NCI-H510A treated with DMSO at 0.1 percent for 48 hours (cell line): ENCODE measurements at regions not wholly inside any gene's neighbourhood (a gene's known extent, or its start where the extent isn't known, plus 50 kb on each side); places are given as distances from the start of the nearest gene placed in this dataset.

Experiments
- DNase-seq: peaks from one replicate; lab custom pipeline; 2025; lab: John Stamatoyannopoulos, UW

GRCh38 chr9:99399474-99399873, 177.4 kb downstream of the SEC61B start:
- DNase-seq = no peak

- no peak for DNase-seq
These were observed 178.2 kb downstream of the SEC61B start for GRCh38 chr9:99400184-99400731.

DNA sequence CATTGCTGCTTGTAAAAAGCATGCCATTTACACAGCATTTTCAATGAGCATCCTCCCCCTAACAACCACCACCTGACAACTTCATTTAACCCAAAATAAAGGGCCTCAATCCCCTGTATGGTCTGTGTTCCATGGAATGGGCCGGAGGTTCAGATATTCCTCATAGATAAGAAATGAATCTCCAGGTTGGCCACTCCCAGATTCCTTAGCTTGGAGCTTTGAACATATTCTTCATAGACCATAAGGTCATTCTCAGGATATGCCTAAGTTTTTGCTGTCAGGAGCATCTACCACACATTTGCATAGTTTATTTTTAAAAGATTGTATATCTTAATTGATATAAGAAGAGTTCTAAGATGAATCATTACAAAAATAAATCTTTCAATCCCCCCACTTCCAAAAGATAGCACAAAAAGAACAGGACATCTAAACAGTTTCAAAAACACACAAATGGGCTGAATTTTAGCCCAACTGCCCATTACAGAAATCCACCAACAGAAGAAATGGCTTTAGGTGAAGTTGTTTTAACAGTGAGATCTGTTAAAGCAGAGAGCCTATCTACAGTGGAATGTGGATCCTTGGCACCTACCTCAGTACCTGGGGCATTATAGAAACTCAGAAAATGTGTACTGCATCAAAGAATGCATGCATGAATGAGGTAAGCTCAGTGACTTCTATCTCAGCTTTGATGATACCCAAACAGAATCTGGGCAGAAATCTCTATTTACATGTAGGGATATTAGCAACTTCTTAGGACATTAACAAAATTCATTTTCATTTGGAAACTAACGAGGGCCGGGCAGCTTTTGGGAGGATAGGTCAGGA, 179.8 kb downstream of the SEC61B start:
- DNase-seq = no peak

GRCh38 chr9:99403371-99403770, 181.3 kb downstream of the SEC61B start:
- DNase-seq = no peak

GRCh38 chr9:99405359-99405758, 183.3 kb downstream of the SEC61B start:
- DNase-seq = no peak

- no peak for DNase-seq
These were observed 184.9 kb downstream of the SEC61B start for GRCh38 chr9:99406939-99407338.

DNA sequence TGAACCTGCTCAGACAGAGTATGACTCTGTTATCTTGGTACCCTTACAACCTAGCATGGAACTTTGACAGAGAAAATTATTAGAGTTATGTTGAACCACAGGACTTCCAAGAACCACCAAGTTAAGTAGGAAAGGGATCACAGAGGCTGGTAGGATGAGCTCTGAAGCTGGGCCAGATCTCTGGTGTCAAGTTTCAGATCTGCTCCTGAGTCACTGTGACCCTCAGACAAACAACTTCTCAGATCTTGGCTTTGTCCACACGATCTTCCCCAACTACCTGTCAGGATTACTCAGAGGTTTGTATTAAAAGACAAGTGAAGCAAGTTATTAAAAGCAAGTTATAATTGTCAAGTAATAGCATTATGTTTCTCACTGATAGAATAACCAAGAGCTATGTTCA, 189.0 kb downstream of the SEC61B start:
- DNase-seq = no peak

DNA sequence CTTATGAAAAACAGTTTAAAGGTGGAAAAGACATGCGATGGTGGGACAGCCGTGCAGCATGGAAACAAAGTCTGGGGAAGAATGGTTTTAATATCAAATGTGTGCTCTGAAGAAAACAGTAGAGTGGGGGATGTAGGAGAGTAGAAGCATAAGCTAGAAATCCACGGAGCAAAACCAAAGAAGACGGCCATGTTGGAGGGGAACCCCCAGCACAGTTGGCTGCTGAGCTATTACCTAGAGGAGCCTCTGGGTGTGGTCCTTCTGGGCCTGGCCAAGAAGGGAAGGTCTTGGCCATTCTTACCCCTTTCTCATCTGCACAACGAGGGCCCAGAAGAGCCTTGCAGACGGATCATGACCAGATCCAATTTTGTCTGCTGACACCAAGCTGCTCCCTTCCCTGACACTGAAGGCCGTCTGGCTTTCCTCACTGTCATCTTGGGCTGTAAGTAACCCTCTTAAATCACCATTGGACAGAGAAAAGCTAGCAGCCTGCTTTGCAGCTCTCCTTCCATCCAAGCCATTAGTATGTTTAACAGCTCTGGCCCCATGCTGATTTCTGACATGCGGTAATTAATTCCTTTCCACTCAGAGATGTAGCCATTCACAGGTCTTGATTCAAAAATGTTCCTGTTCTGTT, 189.5 kb downstream of the SEC61B start:
- no peak for DNase-seq

GRCh38 chr9:99412606-99413005, 190.5 kb downstream of the SEC61B start:
- no peak for DNase-seq

DNA sequence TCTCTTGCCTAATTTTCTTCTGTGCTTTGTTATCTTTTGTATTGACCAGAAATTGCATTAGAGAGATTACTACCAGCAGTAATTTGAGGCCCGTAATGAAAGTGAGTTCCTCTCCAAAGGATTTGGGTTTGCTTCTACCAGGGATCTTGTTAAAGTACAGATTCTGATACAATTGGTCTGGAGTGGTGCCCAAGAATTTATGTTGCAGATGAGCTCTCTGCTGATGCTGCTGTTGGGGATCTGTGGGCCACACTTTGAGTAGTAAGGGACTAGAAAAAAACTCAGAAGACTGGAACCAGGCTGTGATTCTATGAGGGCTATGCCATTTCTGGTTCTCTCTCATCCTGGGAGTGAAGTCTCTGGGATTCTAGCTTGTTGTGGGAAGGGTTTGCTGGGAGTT, 192.2 kb downstream of the SEC61B start:
- DNase-seq = no peak

- no peak for DNase-seq
These were observed 193.5 kb downstream of the SEC61B start for GRCh38 chr9:99415606-99416005.

- no peak for DNase-seq
These were observed 193.9 kb downstream of the SEC61B start for GRCh38 chr9:99416007-99416406.

GRCh38 chr9:99419070-99419469, 197.0 kb downstream of the SEC61B start:
- DNase-seq = no peak

- no peak for DNase-seq
These were observed 199.3 kb downstream of the SEC61B start for GRCh38 chr9:99421369-99421768.

GRCh38 chr9:99425124-99425523, 203.0 kb downstream of the SEC61B start:
- no peak for DNase-seq

- DNase-seq = no peak
These were observed 204.1 kb downstream of the SEC61B start for GRCh38 chr9:99425923-99426842.

GRCh38 chr9:99427260-99427659, 205.2 kb downstream of the SEC61B start:
- no peak for DNase-seq

GRCh38 chr9:99430301-99430700, 208.2 kb downstream of the SEC61B start:
- no peak for DNase-seq

GRCh38 chr9:99431103-99431502, 209.0 kb downstream of the SEC61B start:
- no peak for DNase-seq

DNA sequence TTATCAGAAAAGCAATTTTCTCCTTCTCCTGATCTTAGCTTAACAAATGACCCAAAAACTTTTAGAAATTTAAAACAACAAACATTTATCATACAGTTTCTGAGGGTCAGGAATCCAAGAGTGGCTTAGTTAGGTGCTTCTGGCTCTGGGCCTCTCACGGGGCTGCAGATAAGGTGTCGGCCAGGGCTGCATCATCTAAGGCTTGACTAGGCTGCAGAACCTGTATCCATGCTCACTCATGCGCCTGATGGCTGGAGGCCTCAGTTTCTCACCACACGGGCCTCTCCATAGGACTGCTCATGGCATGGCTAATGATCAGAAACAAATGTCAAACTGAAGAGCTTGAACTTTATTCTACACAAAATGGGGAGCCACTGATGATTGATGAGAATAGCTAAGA, 210.0 kb downstream of the SEC61B start:
- DNase-seq = no peak

DNA sequence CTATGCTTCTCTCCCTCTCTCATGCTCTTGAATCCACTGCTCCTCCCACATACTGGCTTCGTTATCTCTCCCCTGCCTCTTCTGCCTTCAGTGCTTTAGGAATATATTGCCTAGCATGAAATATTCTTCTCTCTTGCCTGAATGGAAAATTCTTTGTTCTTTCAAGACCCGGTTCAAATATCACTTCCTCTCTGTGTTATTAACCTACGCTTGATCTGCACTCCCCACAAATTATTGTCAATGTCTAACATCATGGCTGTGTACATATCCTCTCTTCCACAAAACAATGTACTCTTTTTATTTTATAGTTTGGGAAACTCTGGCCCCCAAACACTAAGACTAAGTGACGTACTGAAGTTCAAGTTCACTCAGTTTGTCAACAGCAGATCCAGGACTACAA, 211.0 kb downstream of the SEC61B start:
- no peak for DNase-seq

DNA sequence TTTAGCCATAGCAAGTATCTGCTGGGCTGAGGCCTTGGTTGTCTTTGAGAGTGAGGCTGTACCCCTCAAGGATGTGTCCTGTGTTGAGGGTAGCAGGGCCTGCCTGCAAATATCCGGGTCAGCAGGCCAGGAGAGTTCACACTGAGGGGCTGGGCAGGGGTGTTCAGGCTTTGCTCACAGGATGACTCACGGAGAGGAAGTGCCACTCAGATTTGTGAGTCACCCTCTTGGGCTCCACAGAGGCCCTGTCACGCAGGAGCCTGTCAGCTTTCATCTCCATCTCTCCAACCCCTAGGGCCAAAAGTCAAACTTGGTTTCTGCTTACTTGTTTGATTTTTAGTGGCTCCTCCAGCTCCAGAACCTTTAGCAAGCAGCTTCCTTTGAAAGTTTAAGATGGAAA, 211.5 kb downstream of the SEC61B start:
- no peak for DNase-seq
